Stomach (tissue), 8 donors: ENCODE measurements at regions not wholly inside any gene's neighbourhood (a gene's known extent, or its start where the extent isn't known, plus 50 kb on each side); places are given as distances from the start of the nearest gene placed in this dataset.
"Not testable (repeated sequence)": the region's sequence is repeated elsewhere in the genome, so short reads cannot be mapped to it uniquely, and the experiment has no call there.

Source experiments
- DNase-seq, 2 donors: peaks; one replicate each; pipeline versions ENCODE4 v3.0.0 to v3.0.0-alpha.2; 2013 to 2019
- H3K27ac ChIP-seq, 5 donors: fragments of 200-600 bp in 4 of 5; sonication (generic) in 4 of 5; one replicate each; pipeline ENCODE4 v1.5.1; 2013 to 2019; ENCODE audit warnings: mild to moderate bottlenecking in 1 of 5, moderate library complexity in 1 of 5
- H3K27me3 ChIP-seq, 3 donors: fragments of 200-600 bp; sonication (generic); one replicate each; pipeline ENCODE4 v1.5.1; 2017 to 2019; ENCODE audit warnings: mixed run types in 1 of 3
- H3K36me3 ChIP-seq, 4 donors: fragments of 200-600 bp; sonication (generic); 1 replicate in 3 of 4; 2 replicates in 1 of 4; pipeline ENCODE4 v1.5.1; 2016 to 2019
- H3K4me1 ChIP-seq, 4 donors: fragments of 200-600 bp; sonication (generic); one replicate each; pipeline ENCODE4 v1.5.1; 2016 to 2019
- H3K4me3 ChIP-seq, 4 donors: fragments of 200-600 bp; sonication (generic) in 3 of 4; one replicate each; pipeline ENCODE4 v1.5.1; 2016 to 2019; ENCODE audit warnings: mild to moderate bottlenecking in 1 of 4
- H3K9me3 ChIP-seq, 4 donors: fragments of 200-600 bp; sonication (generic); one replicate each; pipeline ENCODE4 v1.5.1; 2016 to 2019
- EP300 ChIP-seq: sonication (generic); formaldehyde crosslinking; IDR thresholded peaks from one replicate; pipeline ENCODE4 v1.6.1; 2017; ENCODE audit warnings: antibody characterized with exemption
- POLR2A ChIP-seq, 4 donors: fragments of 450-650 bp; IDR thresholded peaks; one replicate each; pipeline ENCODE4 v1.6.1; 2016; ENCODE audit warnings: antibody characterized with exemption in 4 of 4, control low read depth in 2 of 4, mild to moderate bottlenecking in 1 of 4, moderate library complexity in 1 of 4
- POLR2AphosphoS5 ChIP-seq, 3 donors: sonication (generic); formaldehyde crosslinking; IDR thresholded peaks; one replicate each; pipeline ENCODE4 v1.6.1; 2016; ENCODE audit warnings: antibody characterized with exemption in 3 of 3
- WGBS, 5 donors: extraction: QIAGEN DNeasy Blood & Tissue Kit in 3 of 5; methylation state at CpG; one replicate each; pipeline versions ENCODE4 v1.1.5 to v1.1.7; 2013 to 2018; 5-methylcytosine and 5-hydroxymethylcytosine counted together
- intact Hi-C: fragments of 100-400 bp; cut with DNase I; formaldehyde crosslinking; loops from one replicate; pipeline ENCODE4 v1.15.1; 2023; ENCODE audit warnings: low total_unique reads
- TF ChIP-seq, protein P1 (sequence below), 7 experiments: fragments of 450-650 bp in 4 of 7; fragments of 200-600 bp in 3 of 7; sonication (generic) in 3 of 7; IDR thresholded peaks; one replicate each; pipeline ENCODE4 v1.5.1; 2016 to 2019; ENCODE audit warnings: antibody characterized with exemption in 7 of 7, control low read depth in 2 of 7, mild to moderate bottlenecking in 1 of 7
- donor health status: healthy with polysubstance abuse.
- donor health status: Bipolar disorder and iron deficiency.
- donor health status: healthy.

DNA sequence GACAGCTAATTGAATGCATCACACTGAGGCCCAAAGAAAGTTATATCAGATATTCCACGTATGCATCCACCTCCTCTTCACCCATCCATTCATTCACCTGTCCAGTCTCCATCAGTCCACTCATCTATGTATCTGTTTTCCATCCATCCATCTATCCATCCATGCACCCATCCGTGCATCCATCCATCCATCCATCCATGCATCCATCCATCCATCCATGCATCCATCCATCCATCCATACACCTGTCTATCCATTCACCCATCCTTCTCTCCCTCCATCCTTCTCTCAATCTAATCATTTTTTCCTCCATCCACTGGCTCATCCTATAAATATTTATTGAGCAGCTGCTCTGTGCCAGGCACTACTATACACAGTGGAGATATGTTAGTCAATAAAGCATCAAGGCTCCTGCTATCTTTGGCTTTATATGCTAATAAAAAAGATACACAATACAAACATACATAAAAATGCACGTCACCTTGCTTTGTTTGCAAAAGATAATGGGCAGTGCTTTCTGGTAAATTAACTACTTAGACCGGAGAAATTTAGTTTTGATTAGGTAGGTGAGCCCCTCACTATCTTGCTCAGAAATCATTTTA lies 442.0 kb upstream of the KLF6 start:
- no peaks in the 10 kb centered on the region for H3K27me3 ChIP-seq
- H3K4me1 ChIP-seq, result no peaks in the 10 kb centered on the region
- DNase-seq, result no peak
- intact Hi-C loops, result no loop called here
- H3K9me3 ChIP-seq, result no peaks in the 10 kb centered on the region
- H3K36me3 ChIP-seq, result no peaks in the 10 kb centered on the region
- 54 to 74% (median 63%) methylated on average over 4 of the region's 4 CpGs for WGBS, 5 donors
- H3K4me3 ChIP-seq, result no peak overlapping the region
- TF ChIP-seq POLR2A (IDR thresholded peaks at IDR 0.05) (no peak), EP300 (no peak), POLR2AphosphoS5 (IDR thresholded peaks at IDR 0.05) (no peak)
- TF ChIP-seq, protein P1, sequence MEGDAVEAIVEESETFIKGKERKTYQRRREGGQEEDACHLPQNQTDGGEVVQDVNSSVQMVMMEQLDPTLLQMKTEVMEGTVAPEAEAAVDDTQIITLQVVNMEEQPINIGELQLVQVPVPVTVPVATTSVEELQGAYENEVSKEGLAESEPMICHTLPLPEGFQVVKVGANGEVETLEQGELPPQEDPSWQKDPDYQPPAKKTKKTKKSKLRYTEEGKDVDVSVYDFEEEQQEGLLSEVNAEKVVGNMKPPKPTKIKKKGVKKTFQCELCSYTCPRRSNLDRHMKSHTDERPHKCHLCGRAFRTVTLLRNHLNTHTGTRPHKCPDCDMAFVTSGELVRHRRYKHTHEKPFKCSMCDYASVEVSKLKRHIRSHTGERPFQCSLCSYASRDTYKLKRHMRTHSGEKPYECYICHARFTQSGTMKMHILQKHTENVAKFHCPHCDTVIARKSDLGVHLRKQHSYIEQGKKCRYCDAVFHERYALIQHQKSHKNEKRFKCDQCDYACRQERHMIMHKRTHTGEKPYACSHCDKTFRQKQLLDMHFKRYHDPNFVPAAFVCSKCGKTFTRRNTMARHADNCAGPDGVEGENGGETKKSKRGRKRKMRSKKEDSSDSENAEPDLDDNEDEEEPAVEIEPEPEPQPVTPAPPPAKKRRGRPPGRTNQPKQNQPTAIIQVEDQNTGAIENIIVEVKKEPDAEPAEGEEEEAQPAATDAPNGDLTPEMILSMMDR (IDR thresholded peaks at IDR 0.05), result no peak
- H3K27ac ChIP-seq, result no peak overlapping the region

DNA sequence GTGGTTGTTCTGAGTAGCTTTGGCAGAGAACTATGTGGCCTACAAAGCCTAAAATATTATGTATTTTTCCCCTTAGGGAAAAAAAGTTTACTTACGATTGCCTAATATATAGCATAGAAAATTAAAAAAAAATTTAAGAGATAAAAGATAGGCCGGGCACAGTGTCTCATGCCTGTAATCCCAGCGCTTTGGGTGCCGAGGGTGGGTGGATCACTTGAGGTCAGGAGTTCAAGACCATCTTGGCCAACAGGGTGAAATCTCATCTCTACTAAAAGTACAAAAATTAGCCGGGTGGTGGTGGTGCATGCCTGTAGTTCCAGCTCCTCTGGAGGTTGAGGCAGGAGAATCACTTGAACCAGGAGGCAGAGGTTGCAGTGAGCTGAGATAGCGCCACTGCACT lies 439.2 kb upstream of the KLF6 start:
- H3K9me3 ChIP-seq, result no peaks in the 10 kb centered on the region
- no peaks in the 10 kb centered on the region for H3K4me1 ChIP-seq
- H3K36me3 ChIP-seq, result no peaks in the 10 kb centered on the region
- no peak for DNase-seq
- no peak overlapping the region for H3K27ac ChIP-seq
- no peak overlapping the region for H3K4me3 ChIP-seq
- intact Hi-C loops, result no loop called here
- 97 to 99% (median 98%) methylated on average over 6 of the region's 6 CpGs for WGBS, 5 donors
- TF ChIP-seq, protein P1 (IDR thresholded peaks at IDR 0.05), result no peak
- TF ChIP-seq POLR2A (IDR thresholded peaks at IDR 0.05) (no peak), POLR2AphosphoS5 (IDR thresholded peaks at IDR 0.05) (no peak), EP300 (no peak)
- no peaks in the 10 kb centered on the region for H3K27me3 ChIP-seq

DNA sequence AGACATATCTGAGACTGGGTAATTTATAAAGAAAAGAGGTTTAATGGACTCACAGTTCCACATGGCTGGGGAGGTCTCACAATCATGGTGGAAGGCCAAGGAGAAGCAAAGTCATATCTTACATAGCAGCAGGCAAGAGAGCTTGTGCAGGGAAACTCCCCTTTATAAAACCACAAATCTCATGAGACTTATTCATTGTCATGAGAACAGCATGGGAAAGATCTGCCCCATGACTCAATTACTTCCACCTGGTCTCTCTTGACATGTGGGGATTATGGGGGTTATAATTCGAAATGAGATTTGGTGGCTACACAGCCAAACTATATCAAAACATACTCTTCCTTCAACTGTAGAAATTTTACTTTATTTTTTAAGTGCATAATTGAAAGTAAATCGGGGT lies 436.3 kb upstream of the KLF6 start:
- intact Hi-C loops, H3K4me3 ChIP-seq, H3K9me3 ChIP-seq, H3K27ac ChIP-seq, H3K36me3 ChIP-seq, H3K4me1 ChIP-seq, DNase-seq, H3K27me3 ChIP-seq: not testable (repeated sequence)
- 84 to 96% (median 94%) methylated on average over 2 of the region's 2 CpGs for WGBS, 5 donors

DNA sequence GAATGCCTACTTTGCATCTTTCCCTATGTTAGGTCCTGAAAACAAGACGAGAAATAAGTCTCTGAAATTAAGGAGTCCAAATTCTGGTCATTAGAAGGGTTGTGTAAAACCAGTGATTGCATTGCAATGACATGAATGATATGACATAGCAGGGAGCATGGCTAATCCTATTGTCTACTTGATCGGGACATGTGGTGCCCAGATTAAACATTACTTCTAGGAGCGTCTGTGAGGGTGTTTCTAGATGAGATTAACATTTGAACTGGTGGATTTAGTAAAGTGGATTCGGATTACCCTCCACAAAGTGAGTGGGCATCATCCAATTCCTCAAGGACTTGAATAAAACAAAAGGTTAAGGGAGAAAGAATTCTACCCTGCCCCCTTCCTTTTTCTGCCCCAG lies 434.9 kb upstream of the KLF6 start:
- Histone ChIP-seq H3K4me1 (no peaks in the 10 kb centered on the region), H3K9me3 (no peaks in the 10 kb centered on the region), H3K27ac (no peak overlapping the region), H3K27me3 (no peaks in the 10 kb centered on the region), H3K4me3 (no peak overlapping the region), H3K36me3 (no peaks in the 10 kb centered on the region)
- 76 to 85% (median 85%) methylated on average over 4 of the region's 4 CpGs for WGBS, 5 donors
- TF ChIP-seq POLR2AphosphoS5 (IDR thresholded peaks at IDR 0.05) (no peak), POLR2A (IDR thresholded peaks at IDR 0.05) (no peak), EP300 (no peak)
- TF ChIP-seq, protein P1 (IDR thresholded peaks at IDR 0.05), result no peak
- intact Hi-C loops, result no loop called here
- DNase-seq, result no peak

DNA sequence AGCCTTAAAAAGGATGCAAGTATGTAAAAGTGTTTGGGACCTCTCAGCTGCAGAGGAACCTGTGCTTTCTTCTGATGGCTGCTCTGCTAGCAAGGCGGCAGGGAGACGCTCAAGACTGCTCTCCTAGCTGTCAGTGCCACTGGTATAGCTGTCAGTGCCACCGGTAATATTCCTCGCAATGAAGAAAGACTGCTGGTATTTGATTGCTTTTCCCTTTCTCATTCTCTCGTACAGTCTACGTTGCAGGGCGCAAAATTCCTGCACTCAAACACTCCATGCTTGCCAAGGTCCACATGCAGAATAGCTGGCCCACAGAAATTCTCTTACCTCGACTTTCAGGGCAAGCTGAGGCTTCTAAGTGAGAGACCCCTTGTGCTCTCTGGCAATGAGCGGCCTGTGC lies 432.6 kb upstream of the KLF6 start:
- Histone ChIP-seq H3K27me3 (no peaks in the 10 kb centered on the region), H3K9me3 (no peaks in the 10 kb centered on the region), H3K4me1 (no peaks in the 10 kb centered on the region), H3K27ac (no peak overlapping the region), H3K36me3 (no peaks in the 10 kb centered on the region), H3K4me3 (no peak overlapping the region)
- DNase-seq, result no peak
- no peak for TF ChIP-seq POLR2A (IDR thresholded peaks at IDR 0.05)
- intact Hi-C loops, result no loop called here
- 82 to 91% (median 90%) methylated on average over 9 of the region's 9 CpGs for WGBS, 5 donors
